ENCODE measurements at regions not wholly inside any gene's neighbourhood (a gene's known extent, or its start where the extent isn't known, plus 50 kb on each side); places are given as distances from the start of the nearest gene placed in this dataset.

- TF ChIP-seq CTCF (IDR thresholded peaks at IDR 0.05; ENCODE audit: control extremely low read depth in 1 of 3, insufficient read depth in 1 of 3, low read depth in 1 of 3, low read length in 3 of 3) (no peak), EZH2 (IDR thresholded peaks at IDR 0.05; ENCODE audit: low read depth, low read length, severe bottlenecking) (no peak), CBX8 (IDR thresholded peaks at IDR 0.05; ENCODE audit: borderline replicate concordance, low read depth, low read length) (no peak), TEAD4 (IDR thresholded peaks at IDR 0.05; ENCODE audit: low read depth, low read length) (no peak), JUN (IDR thresholded peaks at IDR 0.05; ENCODE audit: low read depth, low read length) (no peak), GTF2F1 (IDR thresholded peaks at IDR 0.05; ENCODE audit: borderline replicate concordance, low read depth, low read length) (no peak), YY1 (IDR thresholded peaks at IDR 0.05; ENCODE audit: low read depth, low read length) (no peak), NRF1 (IDR thresholded peaks at IDR 0.05; ENCODE audit: low read depth, low read length) (no peak)
Measured at GRCh38 chr6:25138233-25138933, 140.8 kb upstream of the CARMIL1 start.

All from H1 (cell line).